ENCODE measurements at regions not wholly inside any gene's neighbourhood (a gene's known extent, or its start where the extent isn't known, plus 50 kb on each side); places are given as distances from the start of the nearest gene placed in this dataset.

GRCh38 chr5:107242411-107243219 lies 428.1 kb downstream of the EFNA5 start:
- TF ChIP-seq CTCF (IDR thresholded peaks at IDR 0.05; ENCODE audit: poor library complexity) (no peak), EZH2phosphoT487 (IDR thresholded peaks at IDR 0.05; ENCODE audit: low read depth, severe bottlenecking, unreplicated experiment) (no peak), EZH2 (IDR thresholded peaks at IDR 0.05; ENCODE audit: borderline replicate concordance) (no peak)
